Ascending aorta (tissue), 2 donors: ENCODE measurements at regions not wholly inside any gene's neighbourhood (a gene's known extent, or its start where the extent isn't known, plus 50 kb on each side); places are given as distances from the start of the nearest gene placed in this dataset.

Source experiments
- DNase-seq, 2 donors: peaks; one replicate each; pipeline ENCODE4 v3.0.0-alpha.2; 2019; ENCODE audit warnings: low spot score in 2 of 2
- H3K27ac ChIP-seq, 2 donors: fragments of 200-600 bp; sonication (generic); one replicate each; pipeline ENCODE4 v1.5.1; 2016 to 2017; ENCODE audit warnings: mild to moderate bottlenecking in 1 of 2
- H3K27me3 ChIP-seq: fragments of 200-600 bp; sonication (generic); one replicate; pipeline ENCODE4 v1.5.1; 2017
- H3K36me3 ChIP-seq, 2 donors: fragments of 200-600 bp; sonication (generic); one replicate each; pipeline ENCODE4 v1.5.1; 2016
- H3K4me1 ChIP-seq, 2 donors: fragments of 200-600 bp; sonication (generic); one replicate each; pipeline ENCODE4 v1.5.1; 2016 to 2017; ENCODE audit warnings: mild to moderate bottlenecking in 1 of 2
- H3K4me3 ChIP-seq, 2 donors: fragments of 200-600 bp; sonication (generic); one replicate each; pipeline ENCODE4 v1.5.1; 2016 to 2017; ENCODE audit warnings: mild to moderate bottlenecking in 1 of 2
- H3K9me3 ChIP-seq, 2 donors: fragments of 200-600 bp; sonication (generic); one replicate each; pipeline ENCODE4 v1.5.1; 2016
- CTCF ChIP-seq, 3 experiments: fragments of 200-600 bp in 2 of 3; fragments of 450-650 bp in 1 of 3; sonication (generic) in 2 of 3; IDR thresholded peaks; one replicate each; pipeline ENCODE4 v1.5.1; 2016 to 2019; ENCODE audit warnings: antibody characterized with exemption in 3 of 3, mild to moderate bottlenecking in 1 of 3, moderate library complexity in 1 of 3
- intact Hi-C: fragments of 100-400 bp; cut with DNase I; formaldehyde crosslinking; loops from one replicate; pipeline ENCODE4 v1.15.1; 2023

DNA sequence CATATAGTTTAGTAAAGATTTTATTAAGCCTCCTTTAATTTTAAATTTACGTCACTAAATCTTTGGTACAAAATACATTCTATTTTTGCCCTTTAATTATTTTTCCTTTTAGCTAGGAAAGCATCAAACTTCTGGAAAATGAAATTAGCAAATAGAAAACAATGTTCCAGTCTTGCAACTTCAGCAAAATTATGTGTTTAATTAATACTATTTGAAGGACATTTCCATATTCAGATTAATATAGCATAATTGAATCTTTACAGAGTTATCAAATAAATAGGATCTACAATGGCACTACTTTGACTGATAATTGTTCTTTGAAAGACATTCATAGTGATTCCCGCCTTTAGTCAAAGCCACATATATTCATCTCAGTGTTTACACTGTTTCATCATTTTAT is 904.2 kb downstream of the KCNT2 start:
- H3K4me1 ChIP-seq, result no peaks in the 10 kb centered on the region
- no peak for DNase-seq
- no peak overlapping the region for H3K4me3 ChIP-seq
- no peaks in the 10 kb centered on the region for H3K9me3 ChIP-seq
- H3K27me3 ChIP-seq, result no peaks in the 10 kb centered on the region
- no peak overlapping the region for H3K27ac ChIP-seq
- no peaks in the 10 kb centered on the region for H3K36me3 ChIP-seq
- TF ChIP-seq CTCF (IDR thresholded peaks at IDR 0.05), result no peak
- intact Hi-C loops, result no loop called here

DNA sequence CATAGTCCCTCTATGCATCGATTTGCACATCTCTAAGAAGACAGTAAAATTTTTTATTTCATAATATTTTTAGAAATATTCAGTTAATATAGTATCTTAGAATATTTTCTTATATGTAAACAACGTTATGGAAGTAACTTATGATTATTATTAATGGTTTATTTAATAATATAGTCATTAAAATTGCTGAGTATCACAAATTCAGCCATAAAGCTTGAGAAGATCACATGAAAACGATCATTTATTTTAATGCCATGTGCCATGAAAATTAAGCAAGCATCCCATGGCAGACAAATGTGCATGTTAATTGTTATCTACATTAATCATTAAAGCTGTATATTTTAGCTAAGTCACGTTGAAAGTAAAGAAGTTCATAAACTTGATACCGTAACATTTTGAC is 907.1 kb downstream of the KCNT2 start:
- no peaks in the 10 kb centered on the region for H3K9me3 ChIP-seq
- H3K4me1 ChIP-seq, result no peaks in the 10 kb centered on the region
- H3K4me3 ChIP-seq, result no peak overlapping the region
- TF ChIP-seq CTCF (IDR thresholded peaks at IDR 0.05), result no peak
- no peak overlapping the region for H3K27ac ChIP-seq
- DNase-seq, result no peak
- intact Hi-C loops, result no loop called here
- H3K36me3 ChIP-seq, result no peaks in the 10 kb centered on the region
- no peaks in the 10 kb centered on the region for H3K27me3 ChIP-seq

DNA sequence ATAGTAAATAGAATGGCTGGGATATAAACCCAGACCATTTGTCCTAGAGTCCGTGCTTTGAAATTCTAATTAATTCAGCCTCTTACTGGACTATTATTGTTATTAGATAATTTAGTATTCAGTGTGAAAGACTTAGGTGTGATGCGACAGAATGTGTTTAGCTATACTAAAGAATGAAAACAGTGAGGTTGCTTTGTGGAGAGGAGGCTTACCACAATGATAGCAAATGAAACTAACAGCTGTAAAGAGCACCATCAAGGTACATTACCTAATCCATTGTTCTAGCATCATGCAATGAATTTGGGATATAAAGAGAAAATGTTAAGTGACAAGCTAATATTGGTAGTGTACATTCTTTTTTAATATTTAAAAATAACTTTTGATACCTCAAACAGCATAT is 911.1 kb downstream of the KCNT2 start:
- intact Hi-C loops, result no loop called here
- TF ChIP-seq CTCF (IDR thresholded peaks at IDR 0.05), result no peak
- H3K27ac ChIP-seq, result no peak overlapping the region

DNA sequence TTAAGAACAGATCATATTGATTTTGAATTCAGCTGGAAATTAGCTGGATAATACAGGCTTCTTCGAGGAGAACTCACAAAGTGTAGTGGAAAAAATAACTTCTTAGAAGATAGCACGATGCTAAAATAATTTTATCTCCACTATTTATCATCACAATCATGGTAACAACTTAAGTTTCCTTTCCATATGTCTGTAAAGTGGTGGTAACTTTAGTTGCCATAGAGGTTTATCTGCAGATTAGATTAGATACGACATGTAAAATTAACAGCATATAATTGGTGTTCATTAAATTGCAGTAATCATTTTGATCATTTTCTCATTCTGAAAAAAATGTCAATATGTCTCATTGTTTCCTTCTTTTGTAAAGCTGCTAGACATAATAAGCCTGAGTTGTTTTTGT is 921.5 kb downstream of the KCNT2 start:
- TF ChIP-seq CTCF (IDR thresholded peaks at IDR 0.05), result no peak
- Histone ChIP-seq H3K4me3 (no peak overlapping the region), H3K27me3 (no peaks in the 10 kb centered on the region), H3K27ac (no peak overlapping the region), H3K9me3 (no peaks in the 10 kb centered on the region), H3K36me3 (no peaks in the 10 kb centered on the region), H3K4me1 (no peaks in the 10 kb centered on the region)
- no peak for DNase-seq
- intact Hi-C loops, result no loop called here

More for the DNA sequence above, 911.1 kb downstream of the KCNT2 start:
- DNase-seq, result no peak
- Histone ChIP-seq H3K27me3 (no peaks in the 10 kb centered on the region), H3K4me3 (no peak overlapping the region), H3K36me3 (no peaks in the 10 kb centered on the region), H3K4me1 (no peaks in the 10 kb centered on the region), H3K9me3 (no peaks in the 10 kb centered on the region)

DNA sequence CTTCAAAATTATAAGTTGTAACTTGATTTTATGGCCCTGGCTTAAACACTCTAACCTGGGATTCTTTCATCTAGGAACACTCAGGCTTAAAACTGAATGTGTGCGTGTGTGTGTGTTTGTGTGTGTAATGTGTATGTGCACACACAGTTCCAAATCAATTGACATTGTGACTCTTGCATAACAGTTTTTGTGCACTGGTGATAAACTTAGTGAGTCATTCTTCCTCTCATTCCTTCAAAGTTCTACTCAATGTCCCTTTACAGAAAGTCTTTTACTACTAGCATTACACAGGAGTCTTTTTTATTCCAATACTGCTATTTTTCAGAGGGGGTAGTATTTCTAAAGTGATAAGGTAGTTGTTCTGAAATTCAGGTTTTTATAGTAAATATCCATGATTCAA is 943.6 kb downstream of the KCNT2 start:
- TF ChIP-seq CTCF (IDR thresholded peaks at IDR 0.05), result no peak
- Histone ChIP-seq H3K27me3 (no peaks in the 10 kb centered on the region), H3K27ac (no peak overlapping the region), H3K4me1 (no peaks in the 10 kb centered on the region), H3K9me3 (peaks cover 0 to 1% of the 10 kb centered on the region in 2 donors), H3K36me3 (no peaks in the 10 kb centered on the region), H3K4me3 (no peak overlapping the region)
- DNase-seq, result no peak
- intact Hi-C loops, result no loop called here

DNA sequence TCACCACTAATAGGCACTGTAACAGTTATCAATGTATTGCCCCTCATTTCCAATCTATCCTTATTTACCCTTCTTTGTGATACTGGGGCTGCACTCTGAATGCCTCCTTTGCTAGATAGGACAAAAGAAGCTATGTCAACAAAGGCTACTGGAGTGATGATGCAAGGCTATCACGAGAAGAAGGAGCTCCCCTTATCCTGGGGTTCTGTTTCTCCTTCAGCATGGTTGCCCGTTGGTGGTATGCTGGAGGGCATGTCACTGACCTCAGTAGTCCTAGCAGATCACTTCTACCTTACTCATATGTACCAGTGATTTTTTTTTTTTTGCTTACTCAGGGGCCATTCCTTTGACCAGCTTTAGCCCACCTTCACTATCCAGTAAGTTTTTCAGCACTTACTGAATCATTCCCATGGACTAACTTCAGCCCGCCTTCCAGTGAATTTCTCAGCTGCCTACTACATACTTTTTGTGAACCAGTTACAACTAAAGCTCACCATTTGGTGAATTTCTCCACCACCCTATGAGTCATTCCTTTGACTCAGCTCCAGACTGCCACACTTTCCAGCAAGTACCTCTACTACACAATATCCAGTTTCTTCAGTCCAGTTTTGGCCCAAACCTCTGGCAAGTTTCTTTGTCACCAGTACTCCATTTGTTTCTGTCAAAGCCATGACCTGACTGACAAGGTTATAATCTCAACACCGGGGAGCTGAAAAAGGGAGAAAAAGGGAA is 944.5 kb downstream of the KCNT2 start:
- DNase-seq, result no peak
- Histone ChIP-seq H3K4me1 (no peaks in the 10 kb centered on the region), H3K27ac (no peak overlapping the region), H3K36me3 (no peaks in the 10 kb centered on the region), H3K27me3 (no peaks in the 10 kb centered on the region), H3K4me3 (no peak overlapping the region), H3K9me3 (no peaks in the 10 kb centered on the region)
- intact Hi-C loops, result no loop called here
- TF ChIP-seq CTCF (IDR thresholded peaks at IDR 0.05), result no peak
